NCI-H345 (cell line): ENCODE measurements at regions not wholly inside any gene's neighbourhood (a gene's known extent, or its start where the extent isn't known, plus 50 kb on each side); places are given as distances from the start of the nearest gene placed in this dataset.

Experiments
- DNase-seq: peaks from one replicate; lab custom pipeline; 2025; lab: John Stamatoyannopoulos, UW

- peak; percentile 49 for DNase-seq
Measured at GRCh38 chr10:61000769-61001730, 57.1 kb upstream of the RHOBTB1 start.

DNA sequence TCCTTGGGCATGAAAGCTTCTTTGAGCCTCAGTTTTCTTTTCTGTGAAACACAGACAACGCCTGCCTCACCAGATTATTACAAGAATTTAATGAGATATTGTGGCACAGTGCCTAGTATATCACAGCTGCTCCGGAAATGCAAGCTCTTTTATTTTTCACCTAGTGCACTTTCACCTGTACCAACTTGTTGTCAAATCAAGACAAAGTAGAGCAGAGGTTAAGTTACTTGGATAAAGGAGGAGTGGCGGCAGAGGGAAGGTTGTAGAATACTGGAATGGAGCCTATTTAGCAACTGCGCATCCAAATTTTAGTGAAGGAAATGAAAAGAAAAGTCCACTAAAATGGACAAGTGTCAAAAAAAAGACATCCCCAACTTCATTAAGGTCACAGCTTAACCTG lies 54.9 kb upstream of the RHOBTB1 start:
- DNase-seq, result no peak

DNA sequence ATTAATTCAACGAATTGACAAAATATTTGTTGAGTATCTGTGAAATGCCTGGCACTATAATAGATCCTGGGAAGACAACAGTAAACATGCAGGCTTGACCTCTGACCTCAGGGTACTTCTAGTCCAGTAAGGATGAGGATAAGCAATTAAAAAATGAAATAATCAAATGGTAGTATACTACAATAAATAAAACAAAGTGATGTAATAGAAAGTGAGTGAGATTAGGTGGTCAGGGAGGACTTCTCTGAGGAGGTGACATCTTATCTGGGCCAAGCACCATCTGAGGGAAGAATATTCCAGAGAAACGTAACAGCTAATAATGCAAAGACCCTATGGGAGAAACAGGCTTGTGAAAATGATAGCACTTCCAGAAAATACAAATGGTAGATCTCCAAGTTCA lies 50.1 kb upstream of the RHOBTB1 start:
- no peak for DNase-seq
